OCI-LY7 (cell line): ENCODE measurements at regions not wholly inside any gene's neighbourhood (a gene's known extent, or its start where the extent isn't known, plus 50 kb on each side); places are given as distances from the start of the nearest gene placed in this dataset.
"Not testable (repeated sequence)": the region's sequence is repeated elsewhere in the genome, so short reads cannot be mapped to it uniquely, and the experiment has no call there.

Experiments used
- CTCF ChIP-seq: fragments of 200-600 bp; sonication (generic); conservative IDR thresholded peaks from 2 replicates; pipeline ENCODE4 v1.5.1; 2014; ENCODE audit warnings: mild to moderate bottlenecking, antibody characterized with exemption, low read length, moderate library complexity, mixed read lengths
- EZH2phosphoT487 ChIP-seq: fragments of 200-600 bp; sonication (generic); IDR thresholded peaks from 2 replicates; pipeline ENCODE4 v1.6.1; 2018; ENCODE audit warnings: low read depth, borderline replicate concordance, mild to moderate bottlenecking, mixed run types, antibody characterized with exemption, low read length, moderate library complexity, mixed read lengths

- not testable (repeated sequence) for TF ChIP-seq CTCF, EZH2phosphoT487
These were observed 967.0 kb upstream of the DEFB115 start for GRCh38 chr20:30290361-30291063.
